NB4 (cell line): ENCODE measurements at regions not wholly inside any gene's neighbourhood (a gene's known extent, or its start where the extent isn't known, plus 50 kb on each side); places are given as distances from the start of the nearest gene placed in this dataset.

Source experiments
- CTCF ChIP-seq: IDR thresholded peaks from one replicate; pipeline ENCODE4 v1.5.1; 2012; ENCODE audit warnings: low read depth, low read length
- POLR2A ChIP-seq: IDR thresholded peaks from 2 replicates; pipeline ENCODE4 v1.6.1; 2011; ENCODE audit warnings: mild to moderate bottlenecking; ENCODE audit not compliant: insufficient read length; ENCODE audit errors: extremely low read depth

DNA sequence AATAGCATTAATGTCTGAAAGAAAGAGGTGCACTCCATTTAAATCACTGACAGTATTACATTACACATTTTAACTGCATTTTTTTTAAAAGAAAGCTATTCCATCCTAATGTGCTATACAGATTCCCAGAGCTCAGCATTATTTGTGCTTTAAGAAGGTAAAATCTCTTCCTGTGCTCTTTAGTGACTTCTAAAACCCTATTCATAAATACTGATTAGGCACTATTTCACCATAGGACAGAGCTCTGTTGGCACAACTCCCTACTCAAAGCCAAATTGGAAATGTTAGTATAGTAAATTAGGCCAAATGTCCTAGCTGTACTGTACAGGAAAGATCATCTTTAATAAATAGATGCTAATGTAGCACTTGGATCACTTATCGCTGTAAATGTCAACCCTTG is 262.5 kb downstream of the TUSC1 start:
- TF ChIP-seq CTCF (no peak), POLR2A (no peak)
